NCI-H146 treated with DMSO at 0.1 percent for 48 hours (cell line): ENCODE measurements at regions not wholly inside any gene's neighbourhood (a gene's known extent, or its start where the extent isn't known, plus 50 kb on each side); places are given as distances from the start of the nearest gene placed in this dataset.
A peak's percentile ranks its signal among the peaks of the same experiment; 100 is the strongest.
"Not testable (repeated sequence)": the region's sequence is repeated elsewhere in the genome, so short reads cannot be mapped to it uniquely, and the experiment has no call there.

Experiments used
- DNase-seq: peaks from one replicate; lab custom pipeline; 2025; ENCODE audit not compliant: unreplicated experiment; lab: John Stamatoyannopoulos, UW

DNA sequence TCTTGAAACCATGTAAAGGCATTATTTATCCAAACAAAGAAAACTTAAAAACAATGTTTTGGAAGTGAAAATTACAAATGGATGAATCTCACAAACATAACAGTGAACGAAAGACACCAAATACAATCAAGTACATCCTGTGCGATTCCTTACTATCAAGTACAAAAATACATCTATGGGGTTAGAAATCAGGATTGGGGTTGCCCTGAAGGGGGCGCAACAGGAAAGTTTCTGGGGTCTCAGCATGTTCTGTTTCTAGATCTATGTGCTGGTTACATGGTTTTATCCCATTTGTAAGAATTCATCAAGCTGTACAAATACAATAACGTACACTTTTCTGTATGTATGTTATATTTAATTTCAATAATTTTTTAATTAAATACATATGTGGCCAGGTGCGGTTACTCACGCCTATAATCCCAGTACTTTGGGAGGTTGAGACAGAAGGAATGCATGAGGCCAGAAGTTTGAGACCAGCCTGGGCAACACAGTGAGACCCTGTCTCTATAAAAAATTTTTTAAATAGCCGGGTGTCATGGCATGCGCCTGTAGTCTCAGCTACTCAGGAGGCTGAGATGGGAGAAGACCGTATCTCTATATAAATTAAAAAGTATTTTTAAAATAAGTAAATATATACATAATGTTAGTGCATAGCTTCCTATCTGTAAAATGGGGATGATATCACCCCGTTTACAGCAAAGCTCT lies 121.5 kb upstream of the SOD1 start:
- no peak for DNase-seq

DNA sequence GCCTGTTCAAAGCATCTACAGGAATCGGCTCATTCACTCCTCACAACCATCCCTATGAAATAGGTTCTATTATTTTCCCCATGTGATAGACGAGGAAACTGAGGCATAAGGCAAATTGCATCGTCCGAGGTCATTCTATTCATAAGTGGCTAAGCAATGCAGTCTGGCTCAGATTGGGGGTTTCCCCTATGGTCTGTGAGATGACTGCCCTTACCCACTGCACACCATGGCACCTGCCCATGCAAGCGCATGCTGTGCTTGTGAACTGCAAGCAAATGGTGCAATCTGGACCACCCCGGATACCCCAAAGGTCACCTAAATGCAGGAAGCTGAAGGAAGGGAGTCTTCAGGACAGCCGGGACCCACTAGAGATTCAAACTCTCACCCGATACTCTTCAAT lies 123.4 kb upstream of the SOD1 start:
- no peak for DNase-seq

DNA sequence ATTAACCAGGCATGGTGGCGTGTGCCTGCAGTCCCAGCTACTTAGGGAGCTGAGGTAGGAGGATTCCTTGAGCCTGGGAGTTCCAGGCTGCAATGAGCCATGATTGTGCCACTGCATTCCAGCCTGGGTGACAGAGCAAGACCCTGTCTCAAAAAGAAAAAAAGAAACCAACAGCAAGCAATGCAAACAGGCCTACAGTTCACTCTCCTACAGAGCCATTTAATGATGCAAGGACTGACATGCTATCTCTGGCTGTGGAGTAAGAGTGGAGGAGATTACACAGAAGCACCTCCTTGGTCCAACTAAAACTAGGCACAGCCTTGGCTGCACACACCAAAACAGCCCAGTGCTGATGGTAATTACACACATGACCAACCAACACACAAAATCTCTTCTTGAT lies 127.5 kb upstream of the SOD1 start:
- no peak for DNase-seq

DNA sequence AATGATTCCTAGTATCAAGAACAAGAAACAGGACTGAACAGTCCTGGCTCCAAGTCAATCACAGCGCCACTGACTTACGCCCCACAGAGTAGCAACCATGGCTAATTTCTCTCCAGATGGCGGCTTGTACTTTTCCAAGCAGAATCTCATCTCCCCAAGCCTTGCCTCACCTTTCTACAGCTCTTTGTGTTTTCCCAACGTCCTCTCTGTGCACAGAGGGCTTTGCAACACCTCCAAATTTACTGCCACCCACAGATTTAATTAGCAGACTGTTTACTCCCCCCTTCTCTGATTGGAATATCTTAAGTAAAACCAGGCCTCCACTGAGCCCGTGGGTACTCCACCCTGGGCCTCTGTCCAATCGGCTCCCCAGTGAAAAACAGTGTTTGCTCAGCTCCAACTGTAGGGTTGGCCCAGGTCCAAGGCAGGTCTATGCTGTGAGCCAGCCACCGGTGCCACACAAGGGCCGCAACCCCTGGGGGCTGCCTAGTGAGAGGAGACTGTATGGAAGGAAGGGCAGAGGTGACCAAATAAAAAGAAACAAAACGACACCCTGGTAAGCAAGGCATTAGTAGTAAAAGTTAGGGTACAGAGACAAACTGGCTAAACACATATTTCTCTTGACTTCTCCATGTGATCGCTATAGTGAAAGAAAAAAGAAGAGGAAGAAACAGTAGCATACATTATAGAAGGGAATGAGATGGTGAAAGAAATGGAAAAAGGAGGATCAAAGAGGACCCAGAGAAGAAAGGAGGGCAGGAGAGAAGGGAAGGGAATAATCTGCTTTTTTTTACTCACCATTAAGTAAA lies 128.4 kb upstream of the SOD1 start:
- peak; percentile 89 for DNase-seq

DNA sequence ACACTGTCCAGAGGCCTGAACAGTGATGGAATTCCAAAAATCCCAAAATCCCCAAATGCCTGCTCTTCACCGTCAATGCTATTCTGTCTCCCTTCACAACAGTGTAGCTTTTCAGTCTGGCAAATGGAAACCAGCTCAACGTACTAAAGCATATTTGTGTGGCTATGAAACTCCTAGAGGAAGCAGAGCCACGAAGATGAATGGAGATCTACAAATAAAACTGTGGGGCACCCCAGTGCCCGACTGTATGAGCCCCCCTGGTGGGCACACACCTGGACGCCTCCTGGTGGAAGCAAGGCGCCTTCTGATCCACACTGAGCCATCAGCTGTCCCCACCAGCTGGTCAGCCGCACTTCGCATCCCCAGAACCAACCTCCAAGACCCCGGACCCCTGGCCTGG lies 129.1 kb upstream of the SOD1 start:
- no peak for DNase-seq

DNA sequence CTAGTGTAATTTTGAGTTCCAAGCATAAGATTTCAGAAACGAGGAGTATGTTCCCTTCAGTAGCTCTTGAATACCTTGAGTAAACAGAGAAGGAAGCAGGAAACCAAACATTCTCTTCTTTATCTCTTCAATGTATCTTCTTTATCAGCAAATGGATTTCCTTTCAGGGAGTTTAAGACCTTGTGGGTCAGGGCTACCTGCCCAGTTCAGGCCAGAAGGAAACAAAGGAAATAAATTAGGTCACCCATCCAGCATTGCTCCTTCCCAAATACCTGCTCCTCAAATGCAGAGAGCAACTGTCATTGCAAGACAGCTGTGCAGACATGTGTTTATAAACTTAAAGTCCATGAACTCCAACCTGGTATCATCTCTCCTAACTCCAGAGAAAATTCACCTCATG lies 130.1 kb upstream of the SOD1 start:
- no peak for DNase-seq

DNA sequence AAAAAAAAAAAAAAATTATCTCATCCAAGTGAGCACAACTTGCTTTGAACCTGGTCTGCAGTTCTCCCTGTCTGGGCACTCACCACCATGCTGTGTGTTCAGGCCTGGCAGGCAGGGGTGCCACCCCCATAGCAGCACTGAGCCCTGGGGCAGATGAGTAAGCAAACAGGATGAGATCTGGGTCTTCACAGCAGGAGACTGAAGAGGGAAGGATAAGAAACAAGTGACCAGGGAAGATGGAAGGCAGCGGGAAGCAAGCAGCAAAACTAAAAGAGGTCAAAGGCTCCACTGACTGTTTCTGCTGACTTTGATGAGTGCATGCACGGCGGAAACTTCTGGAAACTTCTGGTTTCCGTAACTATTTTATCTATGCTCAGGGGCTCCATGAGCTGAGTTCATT lies 133.5 kb upstream of the SOD1 start:
- no peak for DNase-seq

DNA sequence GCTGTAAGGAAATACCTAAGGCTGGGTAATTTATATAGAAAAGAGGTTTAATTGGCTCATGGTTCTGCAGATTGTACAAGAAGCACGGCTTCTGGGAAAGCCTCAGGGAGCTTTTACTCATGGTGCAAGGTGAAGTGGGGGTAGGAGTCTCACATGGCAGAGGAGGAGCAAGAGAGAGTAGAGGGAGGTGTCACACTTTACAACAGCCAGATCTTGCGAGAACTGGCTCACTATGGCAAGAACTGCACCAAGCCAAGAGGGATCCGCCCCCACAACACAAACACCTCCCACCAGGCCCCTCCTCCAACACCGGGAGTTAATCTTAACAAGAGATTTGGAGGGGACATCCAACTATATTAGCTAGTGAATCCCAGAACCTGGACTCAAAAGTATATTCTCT lies 135.4 kb upstream of the SOD1 start:
- DNase-seq = no peak

DNA sequence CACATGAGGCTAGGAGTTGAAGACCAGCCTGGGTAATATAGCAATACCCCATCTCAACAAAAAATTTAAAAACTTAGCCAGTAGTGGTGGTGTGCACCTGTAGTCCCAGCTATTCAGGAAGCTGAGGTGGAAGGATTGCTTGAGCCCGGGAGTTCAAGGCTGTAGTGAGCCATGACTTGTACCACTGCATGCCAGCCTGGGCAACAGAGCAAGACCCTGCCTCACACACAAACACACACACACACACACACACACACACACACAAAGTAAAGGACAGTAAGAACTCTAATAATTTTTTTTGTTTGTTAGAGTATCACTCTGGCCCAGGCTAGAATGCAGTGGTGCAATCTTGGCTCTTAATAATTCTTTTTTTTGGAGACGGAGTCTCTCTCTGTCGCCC lies 138.0 kb upstream of the SOD1 start:
- no peak for DNase-seq

DNA sequence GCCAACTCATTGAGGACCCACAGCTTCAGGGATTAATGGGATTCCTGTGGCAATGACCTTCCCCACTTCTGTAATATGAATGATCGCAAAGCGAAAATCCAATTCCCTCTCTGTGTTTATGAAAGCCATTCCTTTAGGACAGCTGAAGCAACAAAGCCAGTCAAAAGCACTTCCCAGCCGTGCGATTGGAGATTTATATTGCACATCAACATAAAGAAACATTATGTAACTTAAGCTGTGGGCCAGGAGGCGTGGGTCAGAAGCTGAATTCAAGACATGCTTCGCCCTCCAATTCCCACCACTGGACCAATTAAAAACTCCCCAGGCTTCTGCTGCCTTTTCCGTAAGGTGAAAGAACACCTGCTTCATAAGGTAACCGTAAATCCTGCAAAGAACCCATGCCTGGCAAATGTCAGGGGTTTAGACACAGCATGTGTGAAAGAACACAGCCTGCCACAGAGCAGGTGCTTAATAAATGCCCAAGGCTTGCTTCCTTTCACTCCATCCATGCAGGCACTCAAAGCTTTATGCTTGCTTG lies 138.9 kb upstream of the SOD1 start:
- DNase-seq = peak; percentile 74

DNA sequence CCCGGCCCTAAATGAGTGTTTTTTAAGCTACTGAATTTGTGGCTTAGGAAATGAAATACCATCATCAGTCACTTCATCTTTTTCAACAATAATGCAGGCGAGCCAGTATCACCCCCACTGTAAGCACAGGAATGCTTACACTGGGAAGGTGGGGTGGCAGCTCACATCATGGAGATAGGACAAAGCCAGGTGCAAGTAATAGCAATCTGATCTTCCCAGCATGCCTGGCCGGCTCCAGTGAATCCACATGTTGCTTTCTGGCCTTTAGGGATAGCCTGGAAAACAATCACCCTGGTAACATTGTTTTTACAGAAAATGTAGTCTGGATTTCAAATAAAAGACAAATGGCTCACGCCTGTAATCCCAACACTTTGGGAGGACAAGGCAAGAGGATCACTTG lies 140.9 kb upstream of the SOD1 start:
- no peak for DNase-seq

DNA sequence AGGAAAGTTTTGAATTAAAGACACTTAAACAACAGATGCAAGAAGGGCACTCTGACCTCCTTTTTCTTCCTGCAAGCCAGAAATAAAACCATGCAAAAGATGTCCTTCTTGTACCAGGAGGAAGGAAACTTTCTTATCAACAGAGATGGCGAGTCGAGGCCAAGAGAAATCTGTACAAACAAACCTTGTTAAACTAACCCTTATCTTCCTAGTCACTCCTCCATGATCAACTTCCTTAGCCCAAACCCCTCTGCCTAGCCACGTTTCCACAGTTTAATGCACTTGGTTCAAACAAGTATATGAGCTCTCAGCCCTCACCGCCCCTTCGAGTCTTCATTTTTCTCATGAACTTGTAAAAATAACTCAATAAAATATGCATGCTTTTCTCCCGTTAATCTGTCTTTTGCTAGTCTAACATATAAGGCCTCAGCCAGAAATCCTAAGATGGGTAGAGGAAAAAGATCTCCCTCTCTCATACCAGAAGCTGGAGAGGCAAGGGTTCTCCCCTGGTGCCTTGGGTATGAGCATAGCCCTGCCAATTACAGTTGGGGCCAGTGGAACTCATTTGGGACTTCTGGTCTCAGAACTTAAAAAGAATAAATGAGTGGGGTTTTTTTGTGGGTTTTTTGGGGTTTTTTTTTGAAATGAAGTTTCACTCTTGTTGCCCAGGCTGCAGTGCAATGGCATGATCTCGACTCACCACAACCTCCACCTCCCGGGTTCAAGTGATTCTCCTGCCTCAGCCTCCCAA lies 141.7 kb upstream of the SOD1 start:
- no peak for DNase-seq

DNA sequence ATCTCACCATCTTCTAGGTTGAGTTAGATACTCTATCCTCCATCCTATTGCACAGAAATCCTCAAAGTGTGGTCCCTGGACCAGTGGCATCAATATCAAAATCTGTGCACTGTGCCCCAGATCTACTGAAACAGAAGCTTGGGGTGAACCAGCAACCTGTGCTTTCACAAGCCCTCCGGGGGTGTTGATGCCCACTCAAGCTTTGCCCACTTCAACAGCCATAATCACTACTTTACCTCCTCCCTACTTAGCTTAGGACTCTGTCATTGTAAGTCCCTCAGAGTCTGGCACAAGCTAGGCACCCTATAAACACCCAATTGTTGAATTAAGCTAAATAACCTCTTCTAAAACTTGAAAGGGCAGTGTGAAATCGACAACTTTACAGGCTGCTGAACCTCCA lies 144.2 kb upstream of the SOD1 start:
- no peak for DNase-seq

DNA sequence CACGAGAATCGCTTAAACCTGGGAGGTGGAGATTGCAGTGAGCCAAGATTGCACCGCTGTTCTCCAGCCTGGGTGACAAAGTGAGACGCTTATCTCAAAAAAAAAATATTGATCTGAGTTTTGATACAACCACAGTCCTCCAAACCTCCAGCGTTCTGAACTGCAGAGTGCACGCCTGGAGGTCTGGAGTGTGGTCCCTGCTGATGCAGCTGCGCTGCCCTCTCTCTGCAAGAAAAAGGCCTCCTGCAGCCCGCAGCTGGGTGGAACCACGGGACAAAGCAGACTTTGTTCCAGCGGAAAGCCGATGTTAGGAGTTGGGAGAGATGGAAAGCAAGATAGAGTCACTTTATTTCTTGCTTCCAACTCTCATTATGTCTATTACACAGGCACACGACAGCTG lies 144.9 kb upstream of the SOD1 start:
- DNase-seq = peak; percentile 23

DNA sequence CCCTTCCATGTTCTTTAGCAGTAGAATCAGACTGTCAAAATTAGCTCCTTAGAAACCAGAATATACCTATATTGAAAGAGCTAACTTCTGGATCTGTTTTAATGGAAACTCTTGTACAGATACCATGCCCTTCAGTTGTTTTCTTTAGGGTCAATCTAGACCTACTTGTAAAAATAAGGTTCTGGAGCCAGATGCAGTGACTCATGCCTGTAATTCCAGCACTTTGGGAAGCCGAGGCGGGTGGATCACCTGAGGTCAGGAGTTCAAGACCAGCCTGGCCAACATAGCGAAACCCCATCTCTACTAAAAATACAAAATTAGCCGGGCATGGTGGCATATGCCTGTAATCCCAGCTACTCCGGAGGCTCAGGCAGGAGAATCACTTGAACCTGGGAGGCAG lies 146.0 kb upstream of the SOD1 start:
- not testable (repeated sequence) for DNase-seq

DNA sequence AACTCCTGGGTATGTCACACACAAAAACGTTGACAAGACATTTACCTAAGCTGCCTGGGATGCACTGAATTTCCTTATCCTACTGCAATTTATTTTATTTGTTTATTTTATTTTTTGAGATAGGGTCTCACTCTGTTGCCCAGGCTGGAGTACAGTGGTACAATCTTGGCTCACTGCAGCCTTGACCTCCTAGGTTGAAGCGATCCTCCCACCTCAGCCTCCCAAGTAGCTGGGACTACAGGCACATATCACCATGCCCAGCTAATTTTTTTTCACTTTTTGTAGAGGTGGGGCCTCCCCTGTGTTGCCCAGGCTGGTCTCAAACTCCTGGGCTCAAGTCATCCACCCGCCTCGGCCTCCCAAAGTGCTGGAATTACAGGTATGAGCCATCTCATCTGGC lies 147.5 kb upstream of the SOD1 start:
- not testable (repeated sequence) for DNase-seq

DNA sequence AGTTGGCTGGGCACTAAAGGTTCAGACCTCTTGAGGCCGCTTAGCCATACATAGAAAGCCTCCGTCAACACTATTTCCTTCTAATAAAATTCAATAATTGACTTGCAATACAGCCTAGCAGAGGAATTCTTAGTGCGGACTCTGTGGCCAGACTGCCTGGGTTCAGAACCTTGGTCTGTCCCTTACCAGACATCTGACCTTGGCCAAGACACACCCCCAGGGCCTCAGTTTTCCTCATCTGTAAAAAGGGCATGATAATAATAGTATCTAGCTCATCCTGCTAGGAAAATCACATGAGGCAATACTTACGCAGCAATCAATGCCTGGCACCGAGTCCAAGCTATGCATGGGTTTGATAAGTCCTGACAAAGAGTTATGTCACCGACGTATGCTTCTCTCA lies 148.2 kb upstream of the SOD1 start:
- DNase-seq = no peak

DNA sequence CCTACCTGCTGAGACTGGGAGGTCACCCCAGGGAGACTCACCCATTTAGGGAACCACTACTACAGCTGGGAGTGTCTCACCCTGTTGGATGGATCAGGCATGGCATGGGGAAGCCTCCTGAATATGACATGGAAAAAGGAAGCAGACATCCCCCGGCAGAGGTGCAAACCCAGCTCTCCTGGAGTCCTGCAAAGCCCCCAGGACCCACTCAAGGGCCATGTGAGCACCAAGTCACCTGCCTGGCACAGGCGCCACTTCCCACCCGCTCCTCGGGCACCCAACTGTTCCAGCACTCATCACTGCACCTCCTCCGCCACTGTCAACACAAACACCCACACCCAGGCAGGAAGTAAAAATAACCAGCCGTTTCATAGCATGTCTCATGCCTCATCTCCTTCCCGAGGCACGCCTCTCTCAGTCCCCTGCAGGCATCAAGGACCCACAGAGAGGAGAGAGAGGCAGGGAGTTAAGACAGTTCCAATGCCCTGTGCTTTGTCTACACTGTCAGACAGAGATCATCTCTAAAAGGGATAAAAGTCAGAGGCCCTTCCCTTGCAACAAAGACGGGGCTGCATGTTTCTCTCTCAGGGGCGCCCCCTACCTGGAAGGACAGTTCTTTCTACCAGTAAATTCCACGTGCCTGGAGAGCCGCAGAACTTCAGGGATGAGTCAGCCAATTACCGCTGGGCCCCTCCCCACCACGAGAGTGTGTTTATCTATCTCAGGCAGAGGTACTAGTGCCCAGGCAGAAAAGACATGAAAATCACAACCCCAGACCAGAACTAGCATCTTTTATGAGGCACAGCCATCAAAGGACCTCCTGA lies 150.1 kb upstream of the SOD1 start:
- DNase-seq = no peak

DNA sequence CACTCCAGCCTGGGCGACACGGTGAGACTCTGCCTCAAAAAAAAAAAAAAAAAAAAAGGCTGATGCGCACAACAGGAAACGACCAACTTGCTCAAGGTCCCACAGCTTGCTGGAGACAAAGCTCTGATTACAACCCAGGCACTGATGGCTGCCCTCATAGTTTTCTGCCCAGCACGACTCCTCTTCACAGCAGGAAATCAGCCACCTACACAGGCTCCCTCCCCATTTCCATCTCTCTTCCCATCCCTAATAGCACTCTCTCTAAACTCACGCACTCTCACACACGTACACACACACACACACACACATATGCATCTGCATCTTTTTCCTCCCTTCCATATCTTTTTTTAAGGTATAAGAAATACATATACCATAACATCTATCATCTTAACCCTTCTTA lies 153.5 kb upstream of the SOD1 start:
- DNase-seq = peak; percentile 66

DNA sequence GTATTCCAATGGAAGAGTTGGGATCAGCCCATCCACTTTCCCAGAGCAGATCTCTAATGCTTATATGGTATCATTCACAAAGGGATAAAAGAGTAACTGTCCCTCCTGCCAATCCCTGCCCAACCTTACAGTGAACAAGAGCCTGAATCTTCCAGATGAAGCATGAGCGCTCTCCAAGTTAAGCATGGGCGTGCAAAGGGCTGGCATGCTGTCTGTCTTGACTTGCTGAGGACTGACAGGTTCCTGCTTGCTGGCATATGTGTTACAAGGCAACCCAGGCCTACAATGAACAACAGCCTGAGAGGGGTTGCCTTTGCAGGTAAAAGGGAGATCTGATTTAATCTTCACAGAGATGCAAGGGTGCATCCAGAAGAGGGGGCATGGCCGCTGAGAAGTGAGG lies 155.6 kb upstream of the SOD1 start:
- DNase-seq = no peak

DNA sequence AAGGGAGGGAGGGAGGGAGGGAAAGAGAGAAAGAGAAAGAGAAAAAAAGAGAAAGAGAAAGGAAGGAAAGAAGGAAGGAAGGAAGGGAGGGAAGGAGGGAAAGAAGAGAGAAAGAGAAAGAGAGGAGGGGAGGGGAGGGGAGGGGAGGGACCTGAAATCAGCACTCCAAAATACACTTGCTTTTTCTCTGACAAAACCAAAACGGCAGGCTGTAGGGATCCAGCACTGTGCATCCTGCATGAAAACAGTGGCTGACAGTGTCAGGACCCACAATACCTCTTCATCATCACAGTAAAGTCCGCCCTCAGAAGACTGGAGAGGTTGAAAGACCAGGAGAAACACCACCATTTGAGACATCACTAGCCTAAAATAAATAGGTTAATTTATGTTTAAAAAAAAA lies 156.0 kb upstream of the SOD1 start:
- DNase-seq = no peak
